ENCODE measurements at regions not wholly inside any gene's neighbourhood (a gene's known extent, or its start where the extent isn't known, plus 50 kb on each side); places are given as distances from the start of the nearest gene placed in this dataset.

GRCh38 chr2:65842104-65842503, 409.7 kb upstream of the SPRED2 start:
- in situ Hi-C loops (cut with MboI; ENCODE audit: low pct_ligation_motif_present in 1 of 4, low pct_unique_long_range_greater_than_20kb in 1 of 4, low sequenced_read_pairs in 3 of 4) (no loop called here), intact Hi-C loops (cut with DNase I; ENCODE audit: low total_unique reads) (no loop called here)
- Histone ChIP-seq H3K36me3 (no peaks in the 10 kb centered on the region), H3K27ac (no peak overlapping the region), H3K9me3 (no peaks in the 10 kb centered on the region), H3K4me1 (no peaks in the 10 kb centered on the region), H3K4me3 (no peak overlapping the region), H3K27me3 (no peaks in the 10 kb centered on the region)
- DNase-seq: no peak
- 88 to 100% methylated on average over 1 of the region's 1 CpG for WGBS, 2 donors (ENCODE audit: low coverage in 1 of 2)
- TF ChIP-seq POLR2AphosphoS5 (IDR thresholded peaks at IDR 0.05): no peak
- no peak for TF ChIP-seq EP300 (IDR thresholded peaks at IDR 0.05; ENCODE audit: low read depth)
- no peak for TF ChIP-seq CTCF (IDR thresholded peaks at IDR 0.05)
- TF ChIP-seq POLR2A (IDR thresholded peaks at IDR 0.05): no peak

- intact Hi-C loops (cut with DNase I; ENCODE audit: low total_unique reads): no loop called here
- Histone ChIP-seq H3K4me3 (no peak overlapping the region), H3K36me3 (no peaks in the 10 kb centered on the region), H3K27ac (no peak overlapping the region), H3K9me3 (no peaks in the 10 kb centered on the region), H3K4me1 (no peaks in the 10 kb centered on the region), H3K27me3 (no peaks in the 10 kb centered on the region)
- in situ Hi-C loops (cut with MboI; ENCODE audit: low pct_ligation_motif_present in 1 of 4, low pct_unique_long_range_greater_than_20kb in 1 of 4, low sequenced_read_pairs in 3 of 4): no loop called here
- TF ChIP-seq CTCF (IDR thresholded peaks at IDR 0.05) (no peak), EP300 (IDR thresholded peaks at IDR 0.05; ENCODE audit: low read depth) (no peak), POLR2AphosphoS5 (IDR thresholded peaks at IDR 0.05) (no peak), POLR2A (IDR thresholded peaks at IDR 0.05) (no peak)
- no peak for DNase-seq
- WGBS, 2 donors (ENCODE audit: low coverage in 1 of 2): 45 to 50% methylated on average over 1 of the region's 1 CpG
Observed at GRCh38 chr2:65835975-65836549, 403.7 kb upstream of the SPRED2 start.

GRCh38 chr2:65834771-65835475, 402.5 kb upstream of the SPRED2 start:
- H3K4me1 ChIP-seq: no peaks in the 10 kb centered on the region
- H3K36me3 ChIP-seq: no peaks in the 10 kb centered on the region
- H3K4me3 ChIP-seq: no peak overlapping the region
- no peak for TF ChIP-seq POLR2A (IDR thresholded peaks at IDR 0.05)
- TF ChIP-seq EP300 (IDR thresholded peaks at IDR 0.05; ENCODE audit: low read depth): no peak
- TF ChIP-seq CTCF (IDR thresholded peaks at IDR 0.05): no peak
- TF ChIP-seq POLR2AphosphoS5 (IDR thresholded peaks at IDR 0.05): no peak
- WGBS, 2 donors (ENCODE audit: low coverage in 1 of 2): 76 to 80% methylated on average over 6 to 7 of the region's 7 CpGs
- intact Hi-C loops (cut with DNase I; ENCODE audit: low total_unique reads): no loop called here
- H3K27me3 ChIP-seq: no peaks in the 10 kb centered on the region
- no peak for DNase-seq
- H3K27ac ChIP-seq: no peak overlapping the region
- no peaks in the 10 kb centered on the region for H3K9me3 ChIP-seq
- in situ Hi-C loops (cut with MboI; ENCODE audit: low pct_ligation_motif_present in 1 of 4, low pct_unique_long_range_greater_than_20kb in 1 of 4, low sequenced_read_pairs in 3 of 4): no loop called here

GRCh38 chr2:65834062-65834461, 401.7 kb upstream of the SPRED2 start:
- intact Hi-C loops (cut with DNase I; ENCODE audit: low total_unique reads) (no loop called here), in situ Hi-C loops (cut with MboI; ENCODE audit: low pct_ligation_motif_present in 1 of 4, low pct_unique_long_range_greater_than_20kb in 1 of 4, low sequenced_read_pairs in 3 of 4) (no loop called here)
- H3K27ac ChIP-seq: no peak overlapping the region
- H3K27me3 ChIP-seq: no peaks in the 10 kb centered on the region
- no peaks in the 10 kb centered on the region for H3K36me3 ChIP-seq
- H3K9me3 ChIP-seq: no peaks in the 10 kb centered on the region
- H3K4me3 ChIP-seq: no peak overlapping the region
- H3K4me1 ChIP-seq: no peaks in the 10 kb centered on the region
- DNase-seq: no peak
- no peak for TF ChIP-seq CTCF (IDR thresholded peaks at IDR 0.05)
- TF ChIP-seq POLR2AphosphoS5 (IDR thresholded peaks at IDR 0.05): no peak
- TF ChIP-seq EP300 (IDR thresholded peaks at IDR 0.05; ENCODE audit: low read depth): no peak
- TF ChIP-seq POLR2A (IDR thresholded peaks at IDR 0.05): no peak
- 79% methylated on average over 6 of the region's 6 CpGs; no CpG with 5 or more reads in 1 of the 2 donors for WGBS, 2 donors (ENCODE audit: low coverage in 1 of 2)
